ENCODE measurements at regions not wholly inside any gene's neighbourhood (a gene's known extent, or its start where the extent isn't known, plus 50 kb on each side); places are given as distances from the start of the nearest gene placed in this dataset.

DNA sequence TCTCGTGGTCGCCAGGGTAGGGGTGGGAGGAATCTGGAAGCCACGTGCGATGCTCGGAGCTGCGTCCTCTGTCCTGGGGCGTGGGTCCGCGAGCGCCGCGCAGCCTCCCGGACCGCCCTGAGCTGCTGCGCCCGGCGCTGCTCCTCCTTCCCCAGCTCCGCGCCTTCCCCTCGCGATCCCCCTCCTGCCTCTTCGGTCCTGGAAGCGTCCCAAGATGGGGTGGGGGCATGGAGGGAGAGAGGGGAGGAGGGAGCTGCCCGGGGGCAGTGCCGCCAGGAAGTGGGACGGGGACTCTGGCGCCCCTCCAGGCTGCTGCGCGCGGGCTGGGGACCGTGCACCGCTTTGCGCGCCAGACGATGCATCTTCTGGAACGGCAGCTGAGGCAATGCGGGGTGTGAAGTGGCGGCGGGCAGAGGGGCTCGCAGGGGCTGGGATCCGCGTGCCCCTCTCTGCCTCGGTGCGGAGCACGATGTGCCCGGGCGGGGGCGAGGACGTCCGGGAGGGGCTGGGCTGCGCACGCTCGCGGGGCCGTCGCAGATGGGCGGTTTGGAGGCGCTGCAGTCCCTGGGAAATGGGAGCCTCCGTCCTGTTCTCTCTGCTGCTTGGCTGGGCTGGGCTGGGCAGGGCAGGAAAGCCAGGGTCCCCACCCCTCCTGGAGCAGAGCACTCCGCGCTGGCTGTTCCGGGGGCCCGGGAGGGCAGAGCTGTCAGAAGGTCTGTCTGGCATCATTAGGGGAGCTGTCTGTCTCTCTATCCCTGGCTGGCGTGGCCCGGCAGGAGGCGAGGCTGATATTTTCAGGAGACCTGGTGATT, 388.0 kb downstream of the SEC14L1 start:
- peak; percentile 65 for ATAC-seq (ENCODE audit: poor library complexity)
- H3K4me3 ChIP-seq (ENCODE audit: low read length) = no peak overlapping the region
- DNase-seq = peak in 7 of 14 experiments; percentile 4 to 46 (median 18)
- H3K27me3 ChIP-seq (ENCODE audit: control insufficient read depth in 1 of 2, insufficient read depth in 2 of 2, low read length in 2 of 2) = peaks cover 18 to 20% of the 10 kb centered on the region in 2 experiments
- no peak overlapping the region for H3K27ac Mint-ChIP-seq
- TF ChIP-seq, protein P1, sequence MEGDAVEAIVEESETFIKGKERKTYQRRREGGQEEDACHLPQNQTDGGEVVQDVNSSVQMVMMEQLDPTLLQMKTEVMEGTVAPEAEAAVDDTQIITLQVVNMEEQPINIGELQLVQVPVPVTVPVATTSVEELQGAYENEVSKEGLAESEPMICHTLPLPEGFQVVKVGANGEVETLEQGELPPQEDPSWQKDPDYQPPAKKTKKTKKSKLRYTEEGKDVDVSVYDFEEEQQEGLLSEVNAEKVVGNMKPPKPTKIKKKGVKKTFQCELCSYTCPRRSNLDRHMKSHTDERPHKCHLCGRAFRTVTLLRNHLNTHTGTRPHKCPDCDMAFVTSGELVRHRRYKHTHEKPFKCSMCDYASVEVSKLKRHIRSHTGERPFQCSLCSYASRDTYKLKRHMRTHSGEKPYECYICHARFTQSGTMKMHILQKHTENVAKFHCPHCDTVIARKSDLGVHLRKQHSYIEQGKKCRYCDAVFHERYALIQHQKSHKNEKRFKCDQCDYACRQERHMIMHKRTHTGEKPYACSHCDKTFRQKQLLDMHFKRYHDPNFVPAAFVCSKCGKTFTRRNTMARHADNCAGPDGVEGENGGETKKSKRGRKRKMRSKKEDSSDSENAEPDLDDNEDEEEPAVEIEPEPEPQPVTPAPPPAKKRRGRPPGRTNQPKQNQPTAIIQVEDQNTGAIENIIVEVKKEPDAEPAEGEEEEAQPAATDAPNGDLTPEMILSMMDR (IDR thresholded peaks at IDR 0.05) = no peak
- H3K27me3 Mint-ChIP-seq = peaks cover 16% of the 10 kb centered on the region
- H3K27ac ChIP-seq (ENCODE audit: low read depth in 1 of 2, low read length in 2 of 2) = no peak overlapping the region
- H3K4me3 Mint-ChIP-seq = no peak overlapping the region
- no peaks in the 10 kb centered on the region for H3K9me3 Mint-ChIP-seq
- no peaks in the 10 kb centered on the region for H3K36me3 ChIP-seq (ENCODE audit: insufficient read depth, low read length)
- peaks cover 0 to 4% of the 10 kb centered on the region in 2 experiments for H3K9me3 ChIP-seq (ENCODE audit: control insufficient read depth in 1 of 2, insufficient read depth in 1 of 2, low read length in 2 of 2)
- H3K36me3 Mint-ChIP-seq (ENCODE audit: low read depth) = no peaks in the 10 kb centered on the region
- peaks cover 11% of the 10 kb centered on the region for H3K4me1 ChIP-seq (ENCODE audit: insufficient read depth, low read length)
- H3K4me1 Mint-ChIP-seq (ENCODE audit: low read depth) = peaks cover 13% of the 10 kb centered on the region
- intact Hi-C loops (cut with DNase I, micrococcal nuclease) = no loop called here
- ChIA-PET CTCF (interaction anchor here (0.9 kb wide), 1 partner anchor 14 kb away, joined by 3 read pairs; no protein-coding TSS in a partner anchor), POLR2A (interaction anchor here (0.7 kb wide), 1 partner anchor 430 kb away, joined by 3 read pairs; the partner anchor contains the start of gene TNRC6C)

DNA sequence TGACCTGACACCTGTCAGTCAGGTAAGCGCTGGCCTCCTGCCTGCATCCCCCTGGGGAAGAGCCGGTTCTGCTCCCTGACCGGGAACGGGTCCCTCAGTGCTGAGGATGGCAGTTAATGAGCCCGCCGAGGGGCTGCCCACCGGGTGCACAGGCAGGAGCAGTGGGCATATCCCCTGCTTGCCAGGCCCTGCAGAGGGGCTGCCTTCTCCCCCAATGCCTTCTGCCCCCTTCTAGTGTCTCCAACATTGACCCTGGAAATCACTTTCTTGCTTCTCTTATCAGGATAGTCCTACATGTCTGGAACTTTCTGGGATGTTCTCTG, 388.5 kb downstream of the SEC14L1 start:
- no peak overlapping the region for H3K4me3 Mint-ChIP-seq
- CTCF ChIA-PET = interaction anchor here (0.9 kb wide), 1 partner anchor 14 kb away, joined by 3 read pairs; no protein-coding TSS in a partner anchor

DNA sequence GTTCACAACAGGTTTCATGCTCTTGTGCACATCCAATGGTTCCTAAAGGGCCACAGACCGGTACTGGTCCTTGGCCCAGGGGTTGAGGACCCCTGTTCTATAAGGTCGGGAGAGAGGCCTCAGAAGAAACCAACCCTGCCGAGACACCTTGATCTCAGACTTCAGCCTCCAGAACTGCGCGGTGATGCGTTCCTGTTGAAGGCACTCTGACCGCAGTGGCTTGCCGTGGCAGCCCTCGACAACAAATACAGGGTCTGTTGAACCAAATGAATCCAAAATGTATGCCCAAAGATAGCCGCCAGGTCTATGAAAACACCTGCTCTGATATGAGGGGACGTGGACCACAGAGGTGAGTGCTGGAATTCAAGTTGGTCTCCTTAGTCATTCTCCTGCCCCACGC, 389.8 kb downstream of the SEC14L1 start:
- no peak overlapping the region for H3K4me3 ChIP-seq (ENCODE audit: low read length)
- ATAC-seq (ENCODE audit: poor library complexity) (no peak), DNase-seq (no peak)
- H3K4me1 ChIP-seq (ENCODE audit: insufficient read depth, low read length) = peaks cover 14% of the 10 kb centered on the region
- peaks cover 16% of the 10 kb centered on the region for H3K27me3 Mint-ChIP-seq
- peaks cover 18 to 20% of the 10 kb centered on the region in 2 experiments for H3K27me3 ChIP-seq (ENCODE audit: control insufficient read depth in 1 of 2, insufficient read depth in 2 of 2, low read length in 2 of 2)
- no peaks in the 10 kb centered on the region for H3K36me3 ChIP-seq (ENCODE audit: insufficient read depth, low read length)
- intact Hi-C loops (cut with DNase I, micrococcal nuclease) = no loop called here
- H3K27ac Mint-ChIP-seq = no peak overlapping the region
- no peak overlapping the region for H3K4me3 Mint-ChIP-seq
- H3K27ac ChIP-seq (ENCODE audit: low read depth in 1 of 2, low read length in 2 of 2) = no peak overlapping the region
- H3K9me3 ChIP-seq (ENCODE audit: control insufficient read depth in 1 of 2, insufficient read depth in 1 of 2, low read length in 2 of 2) = peaks cover 0 to 8% of the 10 kb centered on the region in 2 experiments
- ChIA-PET POLR2A (no interaction called here), CTCF (no interaction called here)
- no peaks in the 10 kb centered on the region for H3K36me3 Mint-ChIP-seq (ENCODE audit: low read depth)
- TF ChIP-seq, protein P1 (IDR thresholded peaks at IDR 0.05) = no peak
- no peaks in the 10 kb centered on the region for H3K4me1 Mint-ChIP-seq (ENCODE audit: low read depth)
- no peaks in the 10 kb centered on the region for H3K9me3 Mint-ChIP-seq

More for the DNA sequence above, 388.5 kb downstream of the SEC14L1 start:
- Histone ChIP-seq H3K27ac (ENCODE audit: low read depth in 1 of 2, low read length in 2 of 2) (no peak overlapping the region), H3K36me3 (ENCODE audit: insufficient read depth, low read length) (no peaks in the 10 kb centered on the region), H3K9me3 (ENCODE audit: control insufficient read depth in 1 of 2, insufficient read depth in 1 of 2, low read length in 2 of 2) (peaks cover 0 to 5% of the 10 kb centered on the region in 2 experiments), H3K27me3 (ENCODE audit: control insufficient read depth in 1 of 2, insufficient read depth in 2 of 2, low read length in 2 of 2) (peaks cover 18 to 20% of the 10 kb centered on the region in 2 experiments), H3K4me1 (ENCODE audit: insufficient read depth, low read length) (peaks cover 11% of the 10 kb centered on the region), H3K4me3 (ENCODE audit: low read length) (no peak overlapping the region)
- TF ChIP-seq, protein P1 (IDR thresholded peaks at IDR 0.05) = no peak
- peaks cover 11% of the 10 kb centered on the region for H3K4me1 Mint-ChIP-seq (ENCODE audit: low read depth)
- no peaks in the 10 kb centered on the region for H3K36me3 Mint-ChIP-seq (ENCODE audit: low read depth)
- H3K27me3 Mint-ChIP-seq = peaks cover 16% of the 10 kb centered on the region
- no peaks in the 10 kb centered on the region for H3K9me3 Mint-ChIP-seq
- POLR2A ChIA-PET = interaction anchor here (0.7 kb wide), 1 partner anchor 429 kb away, joined by 3 read pairs; the partner anchor contains the start of gene TNRC6C
- DNase-seq (no peak), ATAC-seq (ENCODE audit: poor library complexity) (no peak)
- no peak overlapping the region for H3K27ac Mint-ChIP-seq
- intact Hi-C loops (cut with DNase I, micrococcal nuclease) = no loop called here
